GM23338 (cell line): ENCODE measurements at regions not wholly inside any gene's neighbourhood (a gene's known extent, or its start where the extent isn't known, plus 50 kb on each side); places are given as distances from the start of the nearest gene placed in this dataset.

ENCODE experiments used
- ATAC-seq: fragments of 200-7000 bp; cut with Tn5 transposase; 3 replicates; pipeline ENCODE4 v1.9.1; 2020
- DNase-seq: peaks from one replicate; pipeline ENCODE4 v3.0.0-alpha.2; 2015; ENCODE audit warnings: low spot score
- H2AFZ ChIP-seq: fragments of 200-600 bp; sonication (generic); 2 replicates; pipeline ENCODE4 v1.8.0; 2016; ENCODE audit warnings: antibody characterized with exemption, mild to moderate bottlenecking, moderate library complexity
- H3F3A ChIP-seq: fragments of 200-600 bp; sonication (generic); replicated peaks from 2 replicates; pipeline ENCODE4 v1.8.0; 2017; ENCODE audit warnings: antibody characterized with exemption, mixed run types, low read depth
- H3K27ac ChIP-seq: fragments of 200-600 bp; sonication (generic); 2 replicates; pipeline ENCODE4 v1.6.1; 2016; ENCODE audit warnings: low read depth
- H3K27me3 ChIP-seq: fragments of 200-600 bp; sonication (generic); 2 replicates; pipeline ENCODE4 v1.8.0; 2016; ENCODE audit warnings: mild to moderate bottlenecking, mixed run types, moderate library complexity; ENCODE audit not compliant: insufficient read depth
- H3K36me3 ChIP-seq: fragments of 200-600 bp; sonication (generic); 2 replicates; pipeline ENCODE4 v1.8.0; 2016; ENCODE audit warnings: mild to moderate bottlenecking; ENCODE audit not compliant: insufficient read depth
- H3K4me1 ChIP-seq: fragments of 200-600 bp; sonication (generic); 2 replicates; pipeline ENCODE4 v1.8.0; 2016; ENCODE audit warnings: mild to moderate bottlenecking, moderate library complexity; ENCODE audit not compliant: insufficient read depth
- H3K4me2 ChIP-seq: fragments of 200-600 bp; sonication (generic); 2 replicates; pipeline ENCODE4 v1.7.1; 2017; ENCODE audit warnings: mixed run types
- H3K4me3 ChIP-seq: fragments of 200-600 bp; sonication (generic); 2 replicates; pipeline ENCODE4 v1.6.1; 2016; ENCODE audit warnings: mixed run types
- H3K79me2 ChIP-seq: fragments of 200-600 bp; sonication (generic); replicated peaks from 2 replicates; pipeline ENCODE4 v1.8.0; 2017; ENCODE audit warnings: mild to moderate bottlenecking; ENCODE audit not compliant: insufficient read depth
- H3K9me2 ChIP-seq: fragments of 200-600 bp; sonication (generic); 2 replicates; pipeline ENCODE4 v1.8.0; 2017; ENCODE audit not compliant: insufficient read depth
- H4K20me1 ChIP-seq: fragments of 200-600 bp; sonication (generic); replicated peaks from 2 replicates; pipeline ENCODE4 v1.8.0; 2017; ENCODE audit warnings: mild to moderate bottlenecking; ENCODE audit not compliant: insufficient read depth
- H3K27ac Mint-ChIP-seq: 2 replicates; pipeline ENCODE4 v1.8.0; 2020; ENCODE audit warnings: inconsistent platforms, mild to moderate bottlenecking, moderate library complexity, mixed read lengths
- H3K27me3 Mint-ChIP-seq: 3 replicates; pipeline ENCODE4 v1.8.0; 2022; ENCODE audit warnings: low read depth, mild to moderate bottlenecking, moderate library complexity, mixed read lengths, inconsistent platforms; ENCODE audit not compliant: insufficient read depth, poor library complexity
- H3K36me3 Mint-ChIP-seq: 3 replicates; pipeline ENCODE4 v1.8.0; 2021; ENCODE audit warnings: low read depth, mild to moderate bottlenecking, inconsistent platforms, moderate library complexity, mixed read lengths
- H3K4me1 Mint-ChIP-seq: 3 replicates; pipeline ENCODE4 v1.8.0; 2020; ENCODE audit warnings: mild to moderate bottlenecking, inconsistent platforms, mixed read lengths
- H3K4me3 Mint-ChIP-seq: 3 replicates; pipeline ENCODE4 v1.8.0; 2021; ENCODE audit warnings: moderate library complexity, mild to moderate bottlenecking, inconsistent platforms, mixed read lengths
- H3K9me3 Mint-ChIP-seq: 3 replicates; pipeline ENCODE4 v1.8.0; 2020; ENCODE audit warnings: moderate library complexity, mild to moderate bottlenecking, inconsistent platforms, mixed read lengths
- CREB1 ChIP-seq: fragments of 250-450 bp; sonication (Bioruptor Pico); IDR thresholded peaks from 2 replicates; pipeline ENCODE4 v1.5.0; 2020; ENCODE audit warnings: low read depth, mild to moderate bottlenecking, moderate library complexity
- EZH2 ChIP-seq: fragments of 200-600 bp; sonication (generic); IDR thresholded peaks from one replicate; pipeline ENCODE4 v1.8.0; 2017; ENCODE audit warnings: antibody characterized with exemption, mild to moderate bottlenecking, low read depth; ENCODE audit not compliant: unreplicated experiment
- EZH2phosphoT487 ChIP-seq: fragments of 200-600 bp; sonication (generic); IDR thresholded peaks from one replicate; pipeline ENCODE4 v1.8.1; 2018; ENCODE audit warnings: antibody characterized with exemption; ENCODE audit not compliant: unreplicated experiment
- JUNB ChIP-seq: IDR thresholded peaks from one replicate; pipeline ENCODE4 v1.6.1; 2016; ENCODE audit warnings: antibody characterized with exemption; ENCODE audit not compliant: unreplicated experiment
- NANOG ChIP-seq: IDR thresholded peaks from 2 replicates; pipeline ENCODE4 v1.6.1; 2016; ENCODE audit warnings: antibody characterized with exemption, borderline replicate concordance
- POLR2AphosphoS5 ChIP-seq: IDR thresholded peaks from 2 replicates; pipeline ENCODE4 v1.6.1; 2016; ENCODE audit warnings: antibody characterized with exemption, low read depth
- STAT1 ChIP-seq: IDR thresholded peaks from one replicate; pipeline ENCODE4 v1.6.1; 2016; ENCODE audit warnings: antibody characterized with exemption; ENCODE audit not compliant: unreplicated experiment
- ZNF114 ChIP-seq: fragments of 250-450 bp; sonication (Bioruptor Pico); IDR thresholded peaks from 2 replicates; pipeline ENCODE4 v1.5.0; 2020; ENCODE audit warnings: mild to moderate bottlenecking, moderate library complexity
- ZNF331 ChIP-seq: fragments of 250-450 bp; sonication (Bioruptor Pico); IDR thresholded peaks from 2 replicates; pipeline ENCODE4 v1.5.0; 2020; ENCODE audit warnings: low read depth, mild to moderate bottlenecking, moderate library complexity
- TF ChIP-seq, protein P1 (sequence below): IDR thresholded peaks from 2 replicates; pipeline ENCODE4 v1.6.1; 2016; ENCODE audit warnings: antibody characterized with exemption
- TF ChIP-seq, protein P2 (sequence below): IDR thresholded peaks from one replicate; pipeline ENCODE4 v1.6.1; 2018; ENCODE audit warnings: antibody characterized with exemption; ENCODE audit not compliant: unreplicated experiment
- TF ChIP-seq, protein P3 (sequence below): fragments of 250-450 bp; sonication (Bioruptor Pico); IDR thresholded peaks from 2 replicates; pipeline ENCODE4 v1.5.0; 2020; ENCODE audit warnings: mild to moderate bottlenecking, moderate library complexity

DNA sequence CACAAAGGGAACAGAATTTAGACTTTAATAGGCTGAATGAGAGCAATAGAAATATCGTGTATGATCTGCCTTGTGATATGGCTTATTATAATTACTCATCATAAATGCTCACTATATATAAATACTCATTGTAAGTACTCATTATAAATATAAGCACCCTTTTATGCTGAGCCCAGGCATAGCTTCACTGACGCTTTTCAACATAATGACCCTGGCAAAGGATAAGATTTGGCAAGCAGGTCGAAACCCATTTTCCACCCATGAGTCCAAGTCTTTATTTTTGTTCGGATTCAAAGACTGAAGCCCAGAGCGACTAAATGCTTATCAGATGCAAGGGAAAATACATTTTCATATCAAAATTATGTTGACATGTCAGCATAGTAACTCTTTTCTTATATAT lies 500.4 kb downstream of the SLC4A3 start:
- Histone ChIP-seq H2AFZ (no peak overlapping the region), H3K4me1 (no peaks in the 10 kb centered on the region), H3K9me2 (peaks cover 3% of the 10 kb centered on the region; the same call in 1 of the 2 replicates), H3K27ac (no peak overlapping the region), H3K4me2 (no peak overlapping the region), H3F3A (no peaks in the 10 kb centered on the region), H3K79me2 (no peaks in the 10 kb centered on the region), H3K36me3 (no peaks in the 10 kb centered on the region), H3K27me3 (no peaks in the 10 kb centered on the region), H3K4me3 (no peak overlapping the region), H4K20me1 (no peaks in the 10 kb centered on the region)
- H3K9me3 Mint-ChIP-seq, result peaks cover 8% of the 10 kb centered on the region; the same call in 2 of the 3 replicates
- H3K27me3 Mint-ChIP-seq, result peaks cover 2% of the 10 kb centered on the region
- no peak overlapping the region for H3K27ac Mint-ChIP-seq
- TF ChIP-seq, protein P1, sequence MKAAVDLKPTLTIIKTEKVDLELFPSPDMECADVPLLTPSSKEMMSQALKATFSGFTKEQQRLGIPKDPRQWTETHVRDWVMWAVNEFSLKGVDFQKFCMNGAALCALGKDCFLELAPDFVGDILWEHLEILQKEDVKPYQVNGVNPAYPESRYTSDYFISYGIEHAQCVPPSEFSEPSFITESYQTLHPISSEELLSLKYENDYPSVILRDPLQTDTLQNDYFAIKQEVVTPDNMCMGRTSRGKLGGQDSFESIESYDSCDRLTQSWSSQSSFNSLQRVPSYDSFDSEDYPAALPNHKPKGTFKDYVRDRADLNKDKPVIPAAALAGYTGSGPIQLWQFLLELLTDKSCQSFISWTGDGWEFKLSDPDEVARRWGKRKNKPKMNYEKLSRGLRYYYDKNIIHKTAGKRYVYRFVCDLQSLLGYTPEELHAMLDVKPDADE, result no peak
- no peak for TF ChIP-seq NANOG
- no peak for TF ChIP-seq EZH2phosphoT487
- no peak for TF ChIP-seq EZH2
- TF ChIP-seq JUNB, result no peak
- no peak for TF ChIP-seq ZNF331
- no peak for TF ChIP-seq STAT1
- TF ChIP-seq CREB1, result no peak
- TF ChIP-seq ZNF114, result no peak
- TF ChIP-seq, protein P2, sequence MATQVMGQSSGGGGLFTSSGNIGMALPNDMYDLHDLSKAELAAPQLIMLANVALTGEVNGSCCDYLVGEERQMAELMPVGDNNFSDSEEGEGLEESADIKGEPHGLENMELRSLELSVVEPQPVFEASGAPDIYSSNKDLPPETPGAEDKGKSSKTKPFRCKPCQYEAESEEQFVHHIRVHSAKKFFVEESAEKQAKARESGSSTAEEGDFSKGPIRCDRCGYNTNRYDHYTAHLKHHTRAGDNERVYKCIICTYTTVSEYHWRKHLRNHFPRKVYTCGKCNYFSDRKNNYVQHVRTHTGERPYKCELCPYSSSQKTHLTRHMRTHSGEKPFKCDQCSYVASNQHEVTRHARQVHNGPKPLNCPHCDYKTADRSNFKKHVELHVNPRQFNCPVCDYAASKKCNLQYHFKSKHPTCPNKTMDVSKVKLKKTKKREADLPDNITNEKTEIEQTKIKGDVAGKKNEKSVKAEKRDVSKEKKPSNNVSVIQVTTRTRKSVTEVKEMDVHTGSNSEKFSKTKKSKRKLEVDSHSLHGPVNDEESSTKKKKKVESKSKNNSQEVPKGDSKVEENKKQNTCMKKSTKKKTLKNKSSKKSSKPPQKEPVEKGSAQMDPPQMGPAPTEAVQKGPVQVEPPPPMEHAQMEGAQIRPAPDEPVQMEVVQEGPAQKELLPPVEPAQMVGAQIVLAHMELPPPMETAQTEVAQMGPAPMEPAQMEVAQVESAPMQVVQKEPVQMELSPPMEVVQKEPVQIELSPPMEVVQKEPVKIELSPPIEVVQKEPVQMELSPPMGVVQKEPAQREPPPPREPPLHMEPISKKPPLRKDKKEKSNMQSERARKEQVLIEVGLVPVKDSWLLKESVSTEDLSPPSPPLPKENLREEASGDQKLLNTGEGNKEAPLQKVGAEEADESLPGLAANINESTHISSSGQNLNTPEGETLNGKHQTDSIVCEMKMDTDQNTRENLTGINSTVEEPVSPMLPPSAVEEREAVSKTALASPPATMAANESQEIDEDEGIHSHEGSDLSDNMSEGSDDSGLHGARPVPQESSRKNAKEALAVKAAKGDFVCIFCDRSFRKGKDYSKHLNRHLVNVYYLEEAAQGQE, result no peak
- TF ChIP-seq, protein P3, sequence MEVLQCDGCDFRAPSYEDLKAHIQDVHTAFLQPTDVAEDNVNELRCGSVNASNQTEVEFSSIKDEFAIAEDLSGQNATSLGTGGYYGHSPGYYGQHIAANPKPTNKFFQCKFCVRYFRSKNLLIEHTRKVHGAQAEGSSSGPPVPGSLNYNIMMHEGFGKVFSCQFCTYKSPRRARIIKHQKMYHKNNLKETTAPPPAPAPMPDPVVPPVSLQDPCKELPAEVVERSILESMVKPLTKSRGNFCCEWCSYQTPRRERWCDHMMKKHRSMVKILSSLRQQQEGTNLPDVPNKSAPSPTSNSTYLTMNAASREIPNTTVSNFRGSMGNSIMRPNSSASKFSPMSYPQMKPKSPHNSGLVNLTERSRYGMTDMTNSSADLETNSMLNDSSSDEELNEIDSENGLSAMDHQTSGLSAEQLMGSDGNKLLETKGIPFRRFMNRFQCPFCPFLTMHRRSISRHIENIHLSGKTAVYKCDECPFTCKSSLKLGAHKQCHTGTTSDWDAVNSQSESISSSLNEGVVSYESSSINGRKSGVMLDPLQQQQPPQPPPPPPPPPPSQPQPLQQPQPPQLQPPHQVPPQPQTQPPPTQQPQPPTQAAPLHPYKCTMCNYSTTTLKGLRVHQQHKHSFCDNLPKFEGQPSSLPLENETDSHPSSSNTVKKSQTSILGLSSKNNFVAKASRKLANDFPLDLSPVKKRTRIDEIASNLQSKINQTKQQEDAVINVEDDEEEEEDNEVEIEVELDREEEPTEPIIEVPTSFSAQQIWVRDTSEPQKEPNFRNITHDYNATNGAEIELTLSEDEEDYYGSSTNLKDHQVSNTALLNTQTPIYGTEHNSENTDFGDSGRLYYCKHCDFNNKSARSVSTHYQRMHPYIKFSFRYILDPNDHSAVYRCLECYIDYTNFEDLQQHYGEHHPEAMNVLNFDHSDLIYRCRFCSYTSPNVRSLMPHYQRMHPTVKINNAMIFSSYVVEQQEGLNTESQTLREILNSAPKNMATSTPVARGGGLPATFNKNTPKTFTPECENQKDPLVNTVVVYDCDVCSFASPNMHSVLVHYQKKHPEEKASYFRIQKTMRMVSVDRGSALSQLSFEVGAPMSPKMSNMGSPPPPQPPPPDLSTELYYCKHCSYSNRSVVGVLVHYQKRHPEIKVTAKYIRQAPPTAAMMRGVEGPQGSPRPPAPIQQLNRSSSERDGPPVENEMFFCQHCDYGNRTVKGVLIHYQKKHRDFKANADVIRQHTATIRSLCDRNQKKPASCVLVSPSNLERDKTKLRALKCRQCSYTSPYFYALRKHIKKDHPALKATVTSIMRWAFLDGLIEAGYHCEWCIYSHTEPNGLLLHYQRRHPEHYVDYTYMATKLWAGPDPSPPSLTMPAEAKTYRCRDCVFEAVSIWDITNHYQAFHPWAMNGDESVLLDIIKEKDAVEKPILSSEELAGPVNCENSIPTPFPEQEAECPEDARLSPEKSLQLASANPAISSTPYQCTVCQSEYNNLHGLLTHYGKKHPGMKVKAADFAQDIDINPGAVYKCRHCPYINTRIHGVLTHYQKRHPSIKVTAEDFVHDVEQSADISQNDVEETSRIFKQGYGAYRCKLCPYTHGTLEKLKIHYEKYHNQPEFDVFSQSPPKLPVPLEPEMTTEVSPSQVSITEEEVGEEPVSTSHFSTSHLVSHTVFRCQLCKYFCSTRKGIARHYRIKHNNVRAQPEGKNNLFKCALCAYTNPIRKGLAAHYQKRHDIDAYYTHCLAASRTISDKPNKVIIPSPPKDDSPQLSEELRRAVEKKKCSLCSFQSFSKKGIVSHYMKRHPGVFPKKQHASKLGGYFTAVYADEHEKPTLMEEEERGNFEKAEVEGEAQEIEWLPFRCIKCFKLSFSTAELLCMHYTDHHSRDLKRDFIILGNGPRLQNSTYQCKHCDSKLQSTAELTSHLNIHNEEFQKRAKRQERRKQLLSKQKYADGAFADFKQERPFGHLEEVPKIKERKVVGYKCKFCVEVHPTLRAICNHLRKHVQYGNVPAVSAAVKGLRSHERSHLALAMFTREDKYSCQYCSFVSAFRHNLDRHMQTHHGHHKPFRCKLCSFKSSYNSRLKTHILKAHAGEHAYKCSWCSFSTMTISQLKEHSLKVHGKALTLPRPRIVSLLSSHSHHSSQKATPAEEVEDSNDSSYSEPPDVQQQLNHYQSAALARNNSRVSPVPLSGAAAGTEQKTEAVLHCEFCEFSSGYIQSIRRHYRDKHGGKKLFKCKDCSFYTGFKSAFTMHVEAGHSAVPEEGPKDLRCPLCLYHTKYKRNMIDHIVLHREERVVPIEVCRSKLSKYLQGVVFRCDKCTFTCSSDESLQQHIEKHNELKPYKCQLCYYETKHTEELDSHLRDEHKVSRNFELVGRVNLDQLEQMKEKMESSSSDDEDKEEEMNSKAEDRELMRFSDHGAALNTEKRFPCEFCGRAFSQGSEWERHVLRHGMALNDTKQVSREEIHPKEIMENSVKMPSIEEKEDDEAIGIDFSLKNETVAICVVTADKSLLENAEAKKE, result no peak
- TF ChIP-seq POLR2AphosphoS5, result no peak
- DNase-seq (no peak), ATAC-seq (no peak)
- H3K36me3 Mint-ChIP-seq, result no peaks in the 10 kb centered on the region
- H3K4me1 Mint-ChIP-seq, result no peaks in the 10 kb centered on the region
- H3K4me3 Mint-ChIP-seq, result no peak overlapping the region
